ENCODE measurements at regions not wholly inside any gene's neighbourhood (a gene's known extent, or its start where the extent isn't known, plus 50 kb on each side); places are given as distances from the start of the nearest gene placed in this dataset.

DNA sequence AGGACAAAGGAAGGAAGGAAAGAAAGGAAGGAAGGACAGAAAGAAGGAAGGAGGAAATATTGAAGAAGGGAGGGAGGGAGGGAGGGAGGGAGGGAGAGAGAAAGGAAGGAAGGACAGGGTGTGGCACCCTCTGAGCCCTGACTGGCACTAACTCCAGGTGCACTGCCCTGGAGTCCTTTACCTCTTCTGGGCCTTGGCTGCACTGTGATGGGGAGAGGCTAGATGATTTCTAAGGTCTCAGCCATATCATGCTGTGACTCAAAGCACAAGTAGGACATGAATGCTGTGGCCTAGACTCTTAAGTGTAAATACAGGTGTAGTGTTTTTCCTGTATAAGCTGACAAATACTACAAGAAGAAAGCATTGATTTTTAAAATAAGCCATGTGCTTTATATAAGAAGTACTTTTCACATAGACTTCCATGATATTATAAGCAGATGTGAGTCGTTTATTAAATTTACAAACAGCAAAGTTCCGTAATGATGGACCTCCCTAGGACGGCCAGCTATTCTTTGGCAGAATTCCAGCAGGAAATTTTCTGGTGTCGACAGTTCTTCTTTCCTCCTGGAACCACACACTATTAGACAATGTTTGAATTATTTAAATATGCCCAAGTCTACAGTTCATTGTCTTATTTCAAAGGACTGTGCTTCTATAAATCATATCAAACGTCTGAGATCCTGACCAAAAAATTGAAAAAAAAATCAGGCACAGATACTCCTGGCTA is 213.8 kb upstream of the C2CD4B start:
- no peak for TF ChIP-seq POLR2A (IDR thresholded peaks at IDR 0.05)
- TF ChIP-seq, protein P1, sequence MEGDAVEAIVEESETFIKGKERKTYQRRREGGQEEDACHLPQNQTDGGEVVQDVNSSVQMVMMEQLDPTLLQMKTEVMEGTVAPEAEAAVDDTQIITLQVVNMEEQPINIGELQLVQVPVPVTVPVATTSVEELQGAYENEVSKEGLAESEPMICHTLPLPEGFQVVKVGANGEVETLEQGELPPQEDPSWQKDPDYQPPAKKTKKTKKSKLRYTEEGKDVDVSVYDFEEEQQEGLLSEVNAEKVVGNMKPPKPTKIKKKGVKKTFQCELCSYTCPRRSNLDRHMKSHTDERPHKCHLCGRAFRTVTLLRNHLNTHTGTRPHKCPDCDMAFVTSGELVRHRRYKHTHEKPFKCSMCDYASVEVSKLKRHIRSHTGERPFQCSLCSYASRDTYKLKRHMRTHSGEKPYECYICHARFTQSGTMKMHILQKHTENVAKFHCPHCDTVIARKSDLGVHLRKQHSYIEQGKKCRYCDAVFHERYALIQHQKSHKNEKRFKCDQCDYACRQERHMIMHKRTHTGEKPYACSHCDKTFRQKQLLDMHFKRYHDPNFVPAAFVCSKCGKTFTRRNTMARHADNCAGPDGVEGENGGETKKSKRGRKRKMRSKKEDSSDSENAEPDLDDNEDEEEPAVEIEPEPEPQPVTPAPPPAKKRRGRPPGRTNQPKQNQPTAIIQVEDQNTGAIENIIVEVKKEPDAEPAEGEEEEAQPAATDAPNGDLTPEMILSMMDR (IDR thresholded peaks at IDR 0.05), result no peak
